VCaP (cell line): ENCODE measurements at regions not wholly inside any gene's neighbourhood (a gene's known extent, or its start where the extent isn't known, plus 50 kb on each side); places are given as distances from the start of the nearest gene placed in this dataset.
"Not testable (repeated sequence)": the region's sequence is repeated elsewhere in the genome, so short reads cannot be mapped to it uniquely, and the experiment has no call there.

Source experiments
- H3K27ac ChIP-seq: fragments of 450-650 bp; 2 replicates; pipeline ENCODE4 v1.5.1; 2017
- CTCF ChIP-seq: fragments of 450-650 bp; conservative IDR thresholded peaks from 2 replicates; pipeline ENCODE4 v1.5.1; 2017; ENCODE audit warnings: mild to moderate bottlenecking, moderate library complexity

- TF ChIP-seq CTCF: no peak
- H3K27ac ChIP-seq: no peak overlapping the region
Measured at GRCh38 chr2:90209009-90209408, 1517.5 kb downstream of the RPIA start.

- no peak overlapping the region for H3K27ac ChIP-seq
- TF ChIP-seq CTCF: no peak
Measured at GRCh38 chr2:90209806-90210205, 1518.3 kb downstream of the RPIA start.

GRCh38 chr2:90215880-90216279 lies 1524.4 kb downstream of the RPIA start:
- not testable (repeated sequence) for H3K27ac ChIP-seq

- H3K27ac ChIP-seq: not testable (repeated sequence)
Measured at GRCh38 chr2:90216801-90217200, 1525.3 kb downstream of the RPIA start.

- not testable (repeated sequence) for H3K27ac ChIP-seq
Measured at GRCh38 chr2:90218534-90218933, 1527.1 kb downstream of the RPIA start.

- H3K27ac ChIP-seq: not testable (repeated sequence)
Measured at GRCh38 chr2:90220623-90221299, 1529.3 kb downstream of the RPIA start.

GRCh38 chr2:90221300-90221651 lies 1529.8 kb downstream of the RPIA start:
- no peak overlapping the region for H3K27ac ChIP-seq
- TF ChIP-seq CTCF: no peak

GRCh38 chr2:90224767-90225166 lies 1533.3 kb downstream of the RPIA start:
- H3K27ac ChIP-seq: not testable (repeated sequence)

GRCh38 chr2:90226465-90227072 lies 1535.1 kb downstream of the RPIA start:
- H3K27ac ChIP-seq: not testable (repeated sequence)

GRCh38 chr2:90231199-90231598 lies 1539.7 kb downstream of the RPIA start:
- H3K27ac ChIP-seq: not testable (repeated sequence)

- H3K27ac ChIP-seq: not testable (repeated sequence)
Measured at GRCh38 chr2:90235452-90235851, 1544.0 kb downstream of the RPIA start.

- H3K27ac ChIP-seq: not testable (repeated sequence)
Measured at GRCh38 chr2:90237923-90238361, 1546.5 kb downstream of the RPIA start.

GRCh38 chr2:90238505-90239230 lies 1547.2 kb downstream of the RPIA start:
- H3K27ac ChIP-seq: not testable (repeated sequence)

- H3K27ac ChIP-seq: not testable (repeated sequence)
Measured at GRCh38 chr2:90239769-90240168, 1548.3 kb downstream of the RPIA start.

- not testable (repeated sequence) for H3K27ac ChIP-seq
Measured at GRCh38 chr2:90244902-90245765, 1553.7 kb downstream of the RPIA start.

- H3K27ac ChIP-seq: not testable (repeated sequence)
Measured at GRCh38 chr2:90248400-90248799, 1556.9 kb downstream of the RPIA start.

GRCh38 chr2:90250350-90250749 lies 1558.9 kb downstream of the RPIA start:
- not testable (repeated sequence) for H3K27ac ChIP-seq
